Loucy (cell line): ENCODE measurements at regions not wholly inside any gene's neighbourhood (a gene's known extent, or its start where the extent isn't known, plus 50 kb on each side); places are given as distances from the start of the nearest gene placed in this dataset.
"Not testable (repeated sequence)": the region's sequence is repeated elsewhere in the genome, so short reads cannot be mapped to it uniquely, and the experiment has no call there.

ENCODE experiments used
- H2AFZ ChIP-seq: fragments of 200-600 bp; sonication (generic); 2 replicates; pipeline ENCODE4 v1.6.0; 2016; ENCODE audit warnings: antibody characterized with exemption, mild to moderate bottlenecking, low read length, moderate library complexity
- H3F3A ChIP-seq: fragments of 200-600 bp; 2 replicates; pipeline ENCODE4 v1.6.0; 2016; ENCODE audit warnings: antibody characterized with exemption, low read depth, mild to moderate bottlenecking
- H3K27me3 ChIP-seq: fragments of 200-600 bp; sonication (generic); 2 replicates; pipeline ENCODE4 v1.6.1; 2014; ENCODE audit warnings: low read length, mild to moderate bottlenecking; ENCODE audit not compliant: insufficient read depth, poor library complexity, severe bottlenecking
- H3K36me3 ChIP-seq: fragments of 200-600 bp; sonication (generic); 2 replicates; pipeline ENCODE4 v1.6.1; 2016; ENCODE audit warnings: low read length; ENCODE audit not compliant: insufficient read depth
- H3K4me1 ChIP-seq: fragments of 200-600 bp; sonication (generic); 2 replicates; pipeline ENCODE4 v1.5.1; 2014; ENCODE audit warnings: low read length, mild to moderate bottlenecking; ENCODE audit not compliant: insufficient read depth, poor library complexity, severe bottlenecking
- H3K4me2 ChIP-seq: fragments of 200-600 bp; sonication (generic); 2 replicates; pipeline ENCODE4 v1.6.0; 2014; ENCODE audit warnings: antibody characterized with exemption, low read length, low read depth, mild to moderate bottlenecking; ENCODE audit not compliant: poor library complexity, severe bottlenecking
- H3K4me3 ChIP-seq: fragments of 200-600 bp; sonication (generic); 2 replicates; pipeline ENCODE4 v1.5.1; 2014; ENCODE audit warnings: low read length, mild to moderate bottlenecking, mixed read lengths; ENCODE audit not compliant: poor library complexity, severe bottlenecking
- H3K79me2 ChIP-seq: fragments of 200-600 bp; sonication (generic); 2 replicates; pipeline ENCODE4 v1.6.1; 2014; ENCODE audit warnings: low read length; ENCODE audit not compliant: insufficient read depth
- H3K9ac ChIP-seq: fragments of 200-600 bp; sonication (generic); 2 replicates; pipeline ENCODE4 v1.6.0; 2014; ENCODE audit warnings: mild to moderate bottlenecking, low read depth, low read length, moderate library complexity; ENCODE audit not compliant: poor library complexity, severe bottlenecking
- H3K9me2 ChIP-seq: fragments of 200-600 bp; sonication (generic); replicated peaks from 2 replicates; pipeline ENCODE4 v1.6.1; 2016; ENCODE audit warnings: low read depth, low read length, mixed read lengths
- H3K9me3 ChIP-seq: fragments of 200-600 bp; sonication (generic); 2 replicates; pipeline ENCODE4 v1.6.1; 2014; ENCODE audit warnings: mild to moderate bottlenecking, antibody characterized with exemption, low read length, low read depth; ENCODE audit not compliant: insufficient read depth
- H4K20me1 ChIP-seq: fragments of 200-600 bp; sonication (generic); 2 replicates; pipeline ENCODE4 v1.6.0; 2014; ENCODE audit warnings: antibody characterized with exemption, low read length, mild to moderate bottlenecking; ENCODE audit not compliant: insufficient read depth, poor library complexity, severe bottlenecking
- CTCF ChIP-seq: fragments of 200-600 bp; sonication (generic); conservative IDR thresholded peaks from 2 replicates; pipeline ENCODE4 v1.5.1; 2014; ENCODE audit warnings: mild to moderate bottlenecking, antibody characterized with exemption, low read length
- EZH2phosphoT487 ChIP-seq: fragments of 200-600 bp; IDR thresholded peaks from 2 replicates; pipeline ENCODE4 v1.6.1; 2018; ENCODE audit warnings: antibody characterized with exemption, mild to moderate bottlenecking, moderate library complexity, borderline replicate concordance

GRCh38 chr2:131590366-131590765 is 62.7 kb downstream of the CCDC74A start:
- no peak overlapping the region for H3K4me3 ChIP-seq

GRCh38 chr2:131590896-131591295 is 63.2 kb downstream of the CCDC74A start:
- no peaks in the 10 kb centered on the region for H3K4me1 ChIP-seq
- H3K36me3 ChIP-seq: no peaks in the 10 kb centered on the region
- H3F3A ChIP-seq: no peaks in the 10 kb centered on the region
- H3K4me2 ChIP-seq: no peak overlapping the region
- no peak overlapping the region for H3K9ac ChIP-seq
- H3K27me3 ChIP-seq: no peaks in the 10 kb centered on the region
- no peak for TF ChIP-seq EZH2phosphoT487
- no peak for TF ChIP-seq CTCF
- H2AFZ ChIP-seq: no peak overlapping the region
- H3K4me3 ChIP-seq: no peak overlapping the region
- H4K20me1 ChIP-seq: no peaks in the 10 kb centered on the region
- H3K9me2 ChIP-seq: no peaks in the 10 kb centered on the region
- H3K9me3 ChIP-seq: no peaks in the 10 kb centered on the region
- no peaks in the 10 kb centered on the region for H3K79me2 ChIP-seq

More at GRCh38 chr2:131590366-131590765, 62.7 kb downstream of the CCDC74A start:
- no peaks in the 10 kb centered on the region for H3F3A ChIP-seq
- H3K4me2 ChIP-seq: no peak overlapping the region
- no peaks in the 10 kb centered on the region for H3K79me2 ChIP-seq
- H3K4me1 ChIP-seq: no peaks in the 10 kb centered on the region
- no peaks in the 10 kb centered on the region for H3K36me3 ChIP-seq
- no peaks in the 10 kb centered on the region for H3K9me3 ChIP-seq
- no peaks in the 10 kb centered on the region for H4K20me1 ChIP-seq
- H3K9ac ChIP-seq: no peak overlapping the region
- H3K27me3 ChIP-seq: no peaks in the 10 kb centered on the region
- H2AFZ ChIP-seq: no peak overlapping the region
- TF ChIP-seq EZH2phosphoT487: no peak
- TF ChIP-seq CTCF: no peak
- no peaks in the 10 kb centered on the region for H3K9me2 ChIP-seq

GRCh38 chr2:131596561-131596960 is 68.9 kb downstream of the CCDC74A start:
- not testable (repeated sequence) for H3K9ac ChIP-seq, H2AFZ ChIP-seq, H3K4me1 ChIP-seq, H3F3A ChIP-seq, H3K4me2 ChIP-seq, H3K4me3 ChIP-seq, H4K20me1 ChIP-seq, H3K36me3 ChIP-seq, H3K27me3 ChIP-seq, H3K9me2 ChIP-seq, H3K9me3 ChIP-seq, H3K79me2 ChIP-seq

GRCh38 chr2:131602444-131602843 is 74.8 kb downstream of the CCDC74A start:
- H3K9me2 ChIP-seq, H2AFZ ChIP-seq, H4K20me1 ChIP-seq, H3K4me3 ChIP-seq, H3K4me2 ChIP-seq, H3K9me3 ChIP-seq, H3F3A ChIP-seq, H3K4me1 ChIP-seq, H3K36me3 ChIP-seq, H3K79me2 ChIP-seq, H3K9ac ChIP-seq, H3K27me3 ChIP-seq: not testable (repeated sequence)

GRCh38 chr2:131604652-131605051 is 77.0 kb downstream of the CCDC74A start:
- H3K4me3 ChIP-seq, H3K4me1 ChIP-seq, H3K36me3 ChIP-seq, H3K9me3 ChIP-seq, H3K9me2 ChIP-seq, H3F3A ChIP-seq, H3K27me3 ChIP-seq, H4K20me1 ChIP-seq, H3K9ac ChIP-seq, H3K4me2 ChIP-seq, H3K79me2 ChIP-seq, H2AFZ ChIP-seq: not testable (repeated sequence)

- H3K9me2 ChIP-seq, H3K36me3 ChIP-seq, H3K9ac ChIP-seq, H3K4me1 ChIP-seq, H3K9me3 ChIP-seq, H3K4me3 ChIP-seq, H3K79me2 ChIP-seq, H3K27me3 ChIP-seq, H3K4me2 ChIP-seq, H2AFZ ChIP-seq, H3F3A ChIP-seq, H4K20me1 ChIP-seq: not testable (repeated sequence)
Measured at GRCh38 chr2:131606366-131606765, 78.7 kb downstream of the CCDC74A start.
